K562 (cell line): ENCODE measurements at regions not wholly inside any gene's neighbourhood (a gene's known extent, or its start where the extent isn't known, plus 50 kb on each side); places are given as distances from the start of the nearest gene placed in this dataset.

ENCODE experiments used
- CBX1 ChIP-seq: sonication (generic); IDR thresholded peaks from 2 replicates; pipeline ENCODE4 v1.6.1; 2016; ENCODE audit warnings: antibody characterized with exemption, low read depth, mild to moderate bottlenecking
- CEBPB ChIP-seq: fragments of 450-650 bp; IDR thresholded peaks from 2 replicates; pipeline ENCODE4 v1.6.1; 2016; ENCODE audit warnings: missing genetic modification characterization, missing compliant biosample characterization
- GABPA ChIP-seq: fragments of 200-800 bp; sonication (Bioruptor generic); conservative IDR thresholded peaks from 2 replicates; pipeline ENCODE4 v1.6.1; 2016; ENCODE audit warnings: low read depth, missing genetic modification characterization, missing compliant biosample characterization
- GABPB1 ChIP-seq: sonication (generic); formaldehyde crosslinking; IDR thresholded peaks from 2 replicates; pipeline ENCODE4 v1.8.0; 2022; ENCODE audit warnings: mild to moderate bottlenecking, missing genetic modification reagents
- GTF2F1 ChIP-seq: IDR thresholded peaks from 2 replicates; pipeline ENCODE4 v1.6.1; 2011; ENCODE audit warnings: low read depth, low read length, improper control_type of control experiment
- PHB2 ChIP-seq: fragments of 450-650 bp; IDR thresholded peaks from 2 replicates; pipeline ENCODE4 v1.6.1; 2017; ENCODE audit warnings: low read depth
- POLR2A ChIP-seq: fragments of 450-650 bp; conservative IDR thresholded peaks from 2 replicates; pipeline ENCODE4 v1.6.1; 2016
- U2AF2 ChIP-seq: fragments of 200-400 bp; formaldehyde crosslinking; optimal IDR thresholded peaks from 2 replicates; pipeline ENCODE3; 2017; ENCODE audit warnings: low read depth, mild to moderate bottlenecking, low read length
- YY1 ChIP-seq, 3 experiments: IDR thresholded peaks; 2 replicates each; pipeline ENCODE4 v1.6.1; 2011; ENCODE audit warnings: low read length in 2 of 3, mild to moderate bottlenecking in 2 of 3, moderate library complexity in 2 of 3, borderline replicate concordance in 1 of 3, control low read depth in 1 of 3, low read depth in 1 of 3; ENCODE audit not compliant: insufficient read depth in 3 of 3, insufficient replicate concordance in 2 of 3, control insufficient read depth in 1 of 3, insufficient read length in 1 of 3; ENCODE audit errors: extremely low read depth in 1 of 3
- ZNF561 ChIP-seq: fragments of 450-650 bp; formaldehyde crosslinking; conservative IDR thresholded peaks from 2 replicates; pipeline ENCODE4 v1.4.0; 2020; ENCODE audit warnings: mild to moderate bottlenecking, moderate library complexity
- ZNF589 ChIP-seq: fragments of 200-800 bp; sonication (Bioruptor generic); IDR thresholded peaks from 2 replicates; pipeline ENCODE4 v1.6.1; 2016; ENCODE audit warnings: low read depth, missing genetic modification characterization, missing compliant biosample characterization
- TF ChIP-seq, protein P1 (sequence below): fragments of 250-450 bp; sonication (Bioruptor Pico); IDR thresholded peaks from 2 replicates; pipeline ENCODE4 v1.4.0; 2020; ENCODE audit warnings: borderline replicate concordance

DNA sequence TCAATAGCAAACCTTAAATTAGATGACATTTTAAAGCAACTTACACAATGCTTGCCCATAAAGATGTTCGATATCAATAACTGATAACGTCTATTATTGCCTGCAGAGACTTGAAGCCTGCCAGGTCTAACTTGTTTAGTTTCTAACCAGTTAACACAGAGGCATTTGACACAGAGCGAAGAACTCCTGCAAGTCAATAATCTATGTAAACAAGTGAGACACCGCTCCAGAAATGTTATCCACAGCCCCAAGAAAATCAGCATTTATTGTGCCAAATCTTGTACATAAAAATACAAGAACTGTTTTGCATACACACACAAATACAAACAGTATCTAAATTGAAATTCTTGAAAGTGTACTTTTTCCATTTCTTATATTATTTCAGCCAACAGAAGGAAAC, 236.0 kb upstream of the DIO3 start:
- no peak for TF ChIP-seq ZNF561 (CRISPR knock-in tag)
- no peak for TF ChIP-seq CBX1
- TF ChIP-seq U2AF2: no peak
- no peak for TF ChIP-seq CEBPB
- TF ChIP-seq, protein P1, sequence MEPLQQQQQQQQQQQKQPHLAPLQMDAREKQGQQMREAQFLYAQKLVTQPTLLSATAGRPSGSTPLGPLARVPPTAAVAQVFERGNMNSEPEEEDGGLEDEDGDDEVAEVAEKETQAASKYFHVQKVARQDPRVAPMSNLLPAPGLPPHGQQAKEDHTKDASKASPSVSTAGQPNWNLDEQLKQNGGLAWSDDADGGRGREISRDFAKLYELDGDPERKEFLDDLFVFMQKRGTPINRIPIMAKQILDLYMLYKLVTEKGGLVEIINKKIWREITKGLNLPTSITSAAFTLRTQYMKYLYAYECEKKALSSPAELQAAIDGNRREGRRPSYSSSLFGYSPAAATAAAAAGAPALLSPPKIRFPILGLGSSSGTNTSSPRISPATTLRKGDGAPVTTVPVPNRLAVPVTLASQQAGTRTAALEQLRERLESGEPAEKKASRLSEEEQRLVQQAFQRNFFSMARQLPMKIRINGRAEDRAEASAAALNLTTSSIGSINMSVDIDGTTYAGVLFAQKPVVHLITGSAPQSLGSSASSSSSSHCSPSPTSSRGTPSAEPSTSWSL (CRISPR knock-in tag): no peak
- TF ChIP-seq POLR2A: no peak
- TF ChIP-seq YY1 (IDR thresholded peaks at IDR 0.05; ENCODE audit: borderline replicate concordance in 1 of 3, control insufficient read depth in 1 of 3, extremely low read depth in 1 of 3, insufficient read depth in 3 of 3, insufficient read length in 1 of 3, insufficient replicate concordance in 2 of 3, low read depth in 1 of 3, low read length in 2 of 3): no peak
- no peak for TF ChIP-seq PHB2
- no peak for TF ChIP-seq GABPB1 (CRISPR knock-in tag)
- TF ChIP-seq ZNF589 (CRISPR knock-in tag): no peak
- no peak for TF ChIP-seq GABPA
- no peak for TF ChIP-seq GTF2F1
